HuH-7.5 (cell line): ENCODE measurements at regions not wholly inside any gene's neighbourhood (a gene's known extent, or its start where the extent isn't known, plus 50 kb on each side); places are given as distances from the start of the nearest gene placed in this dataset.

Experiments
- DNase-seq: peaks from one replicate; pipeline ENCODE4 v3.0.0; 2011; ENCODE audit warnings: low spot score

- DNase-seq = no peak
These were observed 54.6 kb downstream of the ARL4A start for GRCh38 chr7:12741951-12742575.

GRCh38 chr7:12746211-12746610 is 58.8 kb downstream of the ARL4A start:
- no peak for DNase-seq

GRCh38 chr7:12747687-12748306 is 60.4 kb downstream of the ARL4A start:
- no peak for DNase-seq

- DNase-seq = no peak
These were observed 61.6 kb downstream of the ARL4A start for GRCh38 chr7:12749069-12749468.

GRCh38 chr7:12749746-12750145 is 62.3 kb downstream of the ARL4A start:
- no peak for DNase-seq

GRCh38 chr7:12751764-12752163 is 64.3 kb downstream of the ARL4A start:
- no peak for DNase-seq

GRCh38 chr7:12754179-12754578 is 66.7 kb downstream of the ARL4A start:
- DNase-seq = no peak

- DNase-seq = no peak
These were observed 69.4 kb downstream of the ARL4A start for GRCh38 chr7:12756821-12757220.

- no peak for DNase-seq
These were observed 70.0 kb downstream of the ARL4A start for GRCh38 chr7:12757443-12757842.

GRCh38 chr7:12759151-12759550 is 71.7 kb downstream of the ARL4A start:
- DNase-seq = no peak

GRCh38 chr7:12761111-12761510 is 73.7 kb downstream of the ARL4A start:
- no peak for DNase-seq

- no peak for DNase-seq
These were observed 74.3 kb downstream of the ARL4A start for GRCh38 chr7:12761691-12762090.

GRCh38 chr7:12764458-12764891 is 77.0 kb downstream of the ARL4A start:
- DNase-seq = no peak

- no peak for DNase-seq
These were observed 78.1 kb downstream of the ARL4A start for GRCh38 chr7:12765431-12766100.

- no peak for DNase-seq
These were observed 79.0 kb downstream of the ARL4A start for GRCh38 chr7:12766416-12766815.

GRCh38 chr7:12768948-12769347 is 81.5 kb downstream of the ARL4A start:
- DNase-seq = no peak

- no peak for DNase-seq
These were observed 82.0 kb downstream of the ARL4A start for GRCh38 chr7:12769444-12769843.

GRCh38 chr7:12770227-12770975 is 83.0 kb downstream of the ARL4A start:
- DNase-seq = peak; percentile 10

GRCh38 chr7:12771378-12771877 is 84.0 kb downstream of the ARL4A start:
- no peak for DNase-seq

- DNase-seq = no peak
These were observed 85.3 kb downstream of the ARL4A start for GRCh38 chr7:12772768-12773167.

- no peak for DNase-seq
These were observed 89.8 kb downstream of the ARL4A start for GRCh38 chr7:12777257-12777656.

GRCh38 chr7:12779947-12780346 is 92.5 kb downstream of the ARL4A start:
- no peak for DNase-seq
